NCI-H128 (cell line): ENCODE measurements at regions not wholly inside any gene's neighbourhood (a gene's known extent, or its start where the extent isn't known, plus 50 kb on each side); places are given as distances from the start of the nearest gene placed in this dataset.

ENCODE experiments used
- DNase-seq: peaks from one replicate; lab custom pipeline; 2025; ENCODE audit not compliant: unreplicated experiment; lab: John Stamatoyannopoulos, UW

DNA sequence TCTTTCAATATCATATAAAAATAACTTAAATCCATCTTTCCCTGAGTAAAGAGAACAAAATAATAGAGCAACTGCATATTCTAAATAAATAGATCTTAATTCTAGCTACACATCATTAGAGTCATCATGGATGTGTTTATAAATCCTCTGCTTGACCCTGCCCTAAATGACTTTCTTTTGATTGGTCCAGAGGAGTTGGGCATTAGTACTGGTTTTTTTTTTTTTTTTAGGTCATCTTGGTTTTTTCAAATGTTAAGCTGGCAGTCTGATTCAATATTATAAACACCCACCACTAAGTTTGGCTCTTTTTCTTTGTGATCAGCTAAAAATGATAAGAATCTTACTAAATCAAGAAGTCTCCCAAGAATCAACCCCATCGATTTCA is 504.0 kb upstream of the CBLB start:
- DNase-seq: no peak

DNA sequence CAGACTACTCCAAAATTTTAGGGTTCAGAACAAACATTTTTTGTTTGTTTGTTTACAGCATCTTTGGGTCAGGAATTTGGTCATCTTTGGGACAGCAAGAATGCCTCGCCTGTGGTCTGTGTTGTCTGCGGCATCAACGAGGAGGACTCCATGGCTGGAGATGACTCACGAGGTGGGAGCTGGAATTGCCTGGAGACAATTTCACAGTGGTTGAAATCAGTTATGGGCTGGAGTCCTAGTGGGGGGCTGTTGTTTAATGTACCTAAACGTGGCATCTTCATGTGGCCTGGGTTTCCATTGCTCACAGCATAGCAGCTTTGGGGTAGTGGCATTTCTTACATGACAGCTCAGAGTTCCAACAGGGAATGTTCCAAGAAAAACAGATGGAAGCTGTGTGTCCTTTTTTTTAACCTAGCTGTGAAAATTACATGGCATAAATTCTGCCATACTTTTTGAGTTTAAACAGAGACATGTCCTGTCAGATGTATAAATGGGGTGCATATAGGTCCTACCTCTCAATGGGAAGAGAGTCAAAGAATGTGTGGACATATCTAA is 507.3 kb upstream of the CBLB start:
- DNase-seq: no peak

DNA sequence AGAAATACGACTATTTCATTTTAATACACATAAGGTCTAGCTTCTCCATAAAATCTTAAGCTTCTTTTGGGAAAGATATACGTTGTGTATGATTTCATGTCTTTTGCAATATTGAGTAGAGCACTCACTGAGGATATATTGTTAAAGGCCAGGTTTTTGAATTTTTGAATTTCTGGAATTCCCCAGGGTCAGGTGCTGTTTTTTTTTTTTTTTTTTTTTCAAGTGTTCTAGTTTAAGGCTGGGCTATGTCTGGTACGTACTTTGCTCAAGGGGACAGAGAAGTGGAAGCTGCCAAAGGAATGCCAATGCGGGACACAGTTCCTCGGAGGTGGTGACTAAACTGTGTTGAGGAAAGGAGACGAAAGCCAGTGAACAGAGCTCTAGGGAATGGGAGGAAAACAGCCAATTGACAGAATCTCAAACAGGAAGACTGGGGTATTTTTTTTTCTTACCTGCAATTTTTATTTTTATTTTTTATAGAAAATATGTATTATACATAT is 510.5 kb upstream of the CBLB start:
- DNase-seq: no peak

DNA sequence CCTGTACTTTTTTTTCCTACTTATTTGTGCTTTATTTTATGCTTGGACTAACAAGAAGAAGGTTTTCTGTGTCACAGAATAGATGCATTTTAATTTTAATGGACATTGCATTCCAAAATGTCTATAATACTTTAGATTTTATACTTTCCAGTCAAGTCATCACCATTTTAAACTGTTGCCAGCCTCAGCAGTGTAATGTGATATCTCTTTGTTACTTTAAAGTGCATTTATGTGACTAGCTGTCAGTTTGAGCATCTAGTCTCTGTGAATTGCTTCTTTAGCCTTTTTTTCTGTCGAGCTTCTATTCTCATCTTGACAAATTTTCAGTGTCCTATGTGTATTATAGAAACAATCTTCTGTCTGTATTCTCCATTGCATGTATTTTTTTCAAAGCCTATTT is 511.4 kb upstream of the CBLB start:
- DNase-seq: no peak

DNA sequence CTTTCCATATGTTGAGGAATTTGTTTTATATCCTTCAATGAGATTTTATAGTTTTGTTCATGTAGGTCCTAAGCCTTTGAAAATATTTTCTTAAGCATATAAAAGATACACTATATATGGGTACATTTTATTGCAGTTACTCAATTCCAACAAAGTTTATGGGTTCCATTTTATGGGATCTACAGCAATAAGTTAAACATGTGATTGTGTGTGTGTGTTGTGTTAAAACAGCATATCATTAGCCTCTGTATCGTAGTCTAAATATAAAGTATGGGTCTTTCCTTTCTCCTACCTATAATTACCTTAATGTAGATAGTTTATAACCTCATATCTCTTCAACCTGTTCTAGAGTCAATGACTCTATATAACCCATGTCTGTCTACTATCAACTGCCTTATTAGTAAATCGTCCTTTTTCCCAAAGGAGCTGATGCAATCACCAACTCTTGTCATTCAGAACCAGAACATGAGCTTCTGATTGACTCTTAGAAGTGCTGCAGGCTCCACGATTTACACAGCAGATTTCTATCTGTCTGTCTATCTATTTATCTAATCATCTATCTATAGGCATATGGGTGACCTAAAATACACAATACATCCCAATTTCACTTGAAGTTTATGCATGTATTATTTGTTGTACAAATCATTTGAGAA is 512.6 kb upstream of the CBLB start:
- no peak for DNase-seq

DNA sequence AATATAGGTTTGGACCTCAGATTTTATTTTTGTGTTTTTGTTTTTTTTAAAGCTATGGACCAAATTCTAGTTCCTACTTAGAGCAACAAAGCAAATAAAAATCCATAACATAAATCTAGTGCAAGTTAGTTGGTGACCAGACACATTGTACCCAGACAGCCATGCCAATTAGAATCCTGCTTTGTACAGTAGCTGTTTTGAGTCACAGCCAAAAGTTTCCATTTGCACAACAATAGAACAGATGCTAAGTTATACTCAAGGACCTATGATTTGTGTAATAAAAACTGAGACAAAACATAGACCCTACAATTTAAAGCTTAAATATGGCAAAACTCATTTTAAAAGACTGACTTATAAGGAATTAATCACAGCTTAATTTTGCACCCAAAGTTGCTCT is 513.1 kb upstream of the CBLB start:
- no peak for DNase-seq

DNA sequence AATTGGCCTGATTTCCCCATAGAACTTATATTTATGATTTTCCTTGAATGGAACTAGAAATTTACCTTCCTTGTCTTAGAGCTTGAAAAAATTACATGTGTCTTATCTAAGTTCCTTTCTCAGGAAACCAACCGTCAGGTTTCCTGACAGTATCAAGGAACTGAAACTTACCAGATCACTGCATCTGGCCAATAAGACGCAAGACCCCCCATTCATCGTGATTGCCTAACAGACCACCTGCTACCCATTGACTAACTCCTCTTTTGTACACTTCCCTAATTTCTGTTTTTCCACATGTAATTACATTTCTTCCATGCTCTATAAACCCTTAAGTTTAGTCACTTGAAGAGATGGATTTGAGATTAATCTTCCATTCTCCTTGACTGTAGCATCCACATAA is 517.2 kb upstream of the CBLB start:
- no peak for DNase-seq

DNA sequence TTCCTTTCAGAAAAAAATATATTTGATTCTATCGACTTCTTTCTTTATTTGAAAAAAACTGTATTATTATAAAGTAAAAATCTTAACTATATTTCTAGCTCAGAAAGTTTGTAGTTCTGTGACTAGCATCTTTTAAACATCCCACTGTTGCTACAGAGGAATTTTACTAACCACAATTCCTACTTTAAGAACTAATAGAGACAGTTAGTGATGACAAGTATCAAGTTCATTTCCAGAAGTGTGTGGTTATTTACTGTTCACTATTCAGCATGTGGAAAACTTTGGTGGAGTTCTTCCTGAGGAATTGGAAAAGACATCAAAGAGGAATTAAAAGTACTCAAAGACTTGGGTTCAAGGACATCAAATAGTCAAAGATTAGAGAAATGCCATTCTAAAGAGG is 524.1 kb upstream of the CBLB start:
- DNase-seq: no peak

DNA sequence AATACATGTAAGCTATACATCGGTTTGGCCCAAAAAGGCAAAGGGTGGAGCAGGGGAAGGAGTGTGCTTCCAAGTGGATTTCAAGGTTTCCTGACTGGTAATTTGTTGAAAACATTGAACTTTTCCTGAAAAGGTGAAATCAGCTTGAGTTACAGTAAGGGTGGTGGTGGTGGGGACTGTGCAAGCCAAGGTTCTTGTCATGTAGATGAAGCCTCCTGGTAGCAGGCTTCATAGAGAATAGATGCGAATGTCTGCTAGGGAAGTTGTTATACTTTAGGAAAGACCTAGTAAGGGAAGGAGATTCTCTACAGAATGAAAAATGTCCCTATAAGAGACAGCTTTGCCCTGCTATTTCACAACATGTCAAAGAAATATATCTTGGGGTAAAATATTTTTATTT is 528.2 kb upstream of the CBLB start:
- DNase-seq: no peak

DNA sequence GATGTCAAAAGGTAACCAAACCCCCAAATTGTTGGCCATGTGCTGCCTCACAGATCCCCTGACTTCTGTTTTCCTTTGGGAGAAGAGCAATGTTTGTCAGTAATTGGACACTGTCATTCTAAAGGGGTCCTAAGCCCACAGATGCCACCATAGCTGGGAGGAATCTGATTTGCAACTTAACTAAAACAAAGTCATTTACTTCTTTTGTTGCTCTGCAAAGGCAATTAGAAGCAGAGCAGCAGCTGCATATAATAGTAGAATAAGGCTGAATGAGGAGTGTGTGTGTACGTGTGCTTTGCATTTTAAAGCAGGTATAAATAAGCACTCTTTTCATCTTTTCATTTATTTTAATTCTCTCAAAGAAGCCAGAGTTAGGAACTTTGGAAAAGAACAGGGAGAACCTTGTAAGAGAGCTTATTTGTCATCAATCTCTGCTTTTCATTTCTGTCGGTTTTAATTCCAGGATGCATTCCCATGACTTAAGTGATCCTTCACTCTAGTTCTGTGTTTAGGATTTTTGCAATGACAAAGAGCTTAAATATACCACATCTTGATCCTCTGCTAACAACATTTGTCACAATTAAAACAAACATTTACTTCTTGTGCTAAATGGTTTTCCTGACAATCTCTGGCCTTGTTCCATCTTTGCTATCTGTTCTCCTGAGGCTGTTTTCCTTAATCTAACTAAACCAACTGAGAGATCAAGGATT is 530.2 kb upstream of the CBLB start:
- no peak for DNase-seq

DNA sequence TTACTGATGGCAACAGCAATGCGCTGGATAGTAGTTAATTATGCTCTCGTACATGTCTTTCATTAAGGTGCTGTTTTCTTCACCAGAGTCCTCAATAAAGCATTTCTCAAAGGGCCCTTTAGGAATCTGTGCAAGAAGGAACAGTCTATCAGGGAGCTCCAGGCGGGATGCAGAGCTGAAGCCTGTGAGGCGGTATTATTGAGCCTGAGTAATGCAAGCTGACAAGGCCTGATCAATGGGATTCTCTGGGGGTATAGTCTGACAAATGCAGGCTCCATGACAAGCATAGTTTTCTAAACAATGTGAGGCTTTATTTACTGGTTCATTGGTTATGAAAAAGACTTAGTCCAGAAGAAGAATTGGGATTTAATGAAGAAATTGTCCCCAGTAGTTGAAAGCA is 530.9 kb upstream of the CBLB start:
- DNase-seq: no peak

DNA sequence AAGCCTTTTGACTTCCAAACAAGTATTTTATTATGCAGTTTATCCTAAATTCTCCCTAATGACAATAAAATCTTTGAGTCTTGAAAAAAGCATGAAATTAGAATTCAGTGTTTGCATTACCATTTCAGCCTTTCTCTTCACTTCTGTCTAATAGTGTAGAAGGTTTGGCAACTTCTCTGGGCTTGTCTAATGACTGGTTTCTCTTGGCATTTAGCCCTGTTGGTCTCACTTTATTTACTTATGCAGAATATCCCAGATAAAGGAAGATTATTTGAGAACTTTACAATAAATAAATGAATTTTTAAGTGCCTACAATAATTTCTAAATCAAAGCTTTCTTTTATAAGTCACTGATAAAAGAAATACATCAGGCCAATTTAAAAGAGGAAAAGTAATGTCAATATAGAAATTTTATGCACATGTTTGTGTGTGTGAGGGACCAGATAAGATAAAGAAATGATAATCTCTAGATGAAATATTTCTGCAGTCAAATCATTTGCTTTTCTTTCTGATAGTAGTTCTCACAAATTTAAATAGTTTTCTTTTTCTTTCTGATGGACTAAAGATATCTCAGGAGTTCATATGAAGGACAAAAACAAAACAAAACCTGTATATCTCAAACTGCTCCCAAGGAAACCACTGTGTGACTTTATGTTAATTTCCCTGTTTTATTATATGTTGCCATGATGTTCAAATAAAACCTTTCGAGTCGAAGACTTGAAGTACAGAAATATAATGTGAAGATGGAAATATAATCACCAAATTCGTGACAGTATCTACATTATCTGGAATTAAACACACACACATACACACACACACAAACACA is 533.1 kb upstream of the CBLB start:
- no peak for DNase-seq

DNA sequence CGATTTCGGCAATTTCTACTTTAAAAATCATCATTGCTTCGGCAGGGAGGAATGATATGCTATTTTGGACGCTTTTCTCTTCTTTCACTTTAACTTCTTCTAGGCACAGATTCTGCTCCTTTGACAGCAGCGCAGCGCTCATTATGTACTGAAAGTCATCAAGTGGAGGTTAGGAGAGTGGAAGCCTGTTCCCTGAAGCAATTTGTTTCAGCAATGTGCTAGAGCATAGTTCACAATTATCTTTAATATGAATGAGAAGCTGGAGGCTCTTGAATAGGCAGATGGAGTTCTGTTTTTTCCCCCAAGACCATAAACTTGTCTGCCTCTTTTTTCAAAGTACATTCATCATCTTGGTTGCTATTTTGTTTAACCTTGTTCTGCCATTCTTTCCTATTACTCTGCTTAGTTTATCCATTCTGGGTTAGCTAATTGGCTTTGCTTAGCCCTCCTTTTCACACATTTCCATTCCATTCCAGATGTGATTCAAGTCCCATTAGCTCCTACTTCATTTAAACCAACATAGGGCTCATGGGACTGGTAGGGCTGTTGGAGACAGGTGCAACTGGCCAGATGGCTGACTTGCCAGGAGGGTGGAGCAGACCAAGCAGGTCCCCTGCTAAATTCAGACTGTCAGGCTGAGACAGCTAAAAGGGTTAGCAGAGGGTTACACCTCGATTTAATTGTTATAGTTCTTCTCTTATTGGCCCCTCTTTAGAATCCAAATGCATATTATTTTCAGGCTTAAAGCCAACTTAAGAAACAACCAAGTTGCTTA is 534.7 kb upstream of the CBLB start:
- DNase-seq: no peak

DNA sequence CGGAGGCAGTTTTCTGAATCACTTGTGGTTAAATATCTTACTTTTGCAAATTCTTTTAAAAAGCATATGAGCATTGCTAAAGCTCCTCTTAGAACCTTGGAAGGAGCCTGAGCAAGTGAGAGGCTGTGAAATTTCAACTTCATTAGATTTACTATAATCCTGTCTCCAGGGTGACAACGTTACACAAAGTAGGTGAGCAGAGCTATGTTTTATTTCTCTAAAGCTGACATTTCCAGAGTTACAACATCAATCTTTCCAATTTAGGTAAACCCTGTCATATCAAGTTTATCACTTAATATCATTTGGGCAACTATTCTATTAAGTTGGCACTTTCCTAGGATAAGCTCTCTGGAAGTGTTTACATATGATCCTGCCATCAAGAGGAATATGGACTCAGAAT is 544.9 kb upstream of the CBLB start:
- no peak for DNase-seq

DNA sequence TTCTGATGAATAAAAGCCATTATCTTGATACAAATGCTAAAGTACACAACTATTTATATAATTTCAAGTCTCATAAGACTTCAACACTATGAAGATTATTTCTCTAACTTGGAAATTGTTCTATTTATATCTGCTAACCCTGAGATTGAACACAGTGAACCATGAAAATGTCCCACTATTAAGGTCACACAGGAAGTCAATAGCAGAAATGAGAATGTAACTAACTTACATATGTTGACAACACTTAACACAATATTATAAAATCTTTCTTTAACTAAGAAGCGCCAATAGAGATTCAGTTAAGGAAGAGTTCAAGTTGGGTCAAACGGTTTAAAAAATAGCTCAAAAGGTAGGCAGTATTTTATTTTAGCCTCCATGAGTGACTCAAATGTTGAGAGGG is 551.8 kb upstream of the CBLB start:
- DNase-seq: no peak

DNA sequence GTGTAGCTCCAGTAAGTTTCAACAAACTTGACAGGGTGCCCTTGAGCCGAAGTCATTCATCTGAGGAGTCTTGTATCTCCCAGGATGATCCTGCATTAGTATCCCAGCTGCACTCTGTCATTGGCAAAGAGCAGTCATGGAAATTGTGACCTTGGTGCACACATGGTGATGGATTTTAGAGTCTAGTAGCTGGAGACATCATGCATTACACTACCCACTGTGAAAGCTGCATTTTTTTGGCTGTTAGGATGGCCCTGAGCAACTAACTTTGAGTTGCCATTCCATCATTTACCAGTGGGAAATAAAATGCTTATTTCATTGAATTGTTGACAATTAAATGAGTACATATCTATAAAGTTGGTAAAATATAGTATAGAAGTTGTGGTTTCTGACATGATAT is 552.6 kb upstream of the CBLB start:
- DNase-seq: no peak

DNA sequence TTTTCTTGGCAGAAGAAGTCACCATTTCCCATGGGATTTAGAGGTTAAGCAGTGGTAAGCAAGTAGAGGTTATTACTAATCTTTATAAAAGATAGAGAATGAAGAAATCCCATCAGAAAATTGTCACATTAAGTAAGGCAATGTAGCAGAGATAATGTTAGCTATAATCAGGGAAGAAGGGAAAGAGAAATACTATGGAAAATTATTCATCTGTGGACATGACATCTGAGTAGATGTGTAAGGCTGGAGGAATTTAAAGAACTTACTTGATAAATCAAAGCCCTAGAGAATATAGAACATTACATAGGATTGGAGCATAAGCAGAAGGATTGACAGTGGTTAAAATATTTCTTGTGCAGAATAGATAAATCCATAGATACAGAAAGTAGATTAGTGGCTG is 553.1 kb upstream of the CBLB start:
- no peak for DNase-seq

DNA sequence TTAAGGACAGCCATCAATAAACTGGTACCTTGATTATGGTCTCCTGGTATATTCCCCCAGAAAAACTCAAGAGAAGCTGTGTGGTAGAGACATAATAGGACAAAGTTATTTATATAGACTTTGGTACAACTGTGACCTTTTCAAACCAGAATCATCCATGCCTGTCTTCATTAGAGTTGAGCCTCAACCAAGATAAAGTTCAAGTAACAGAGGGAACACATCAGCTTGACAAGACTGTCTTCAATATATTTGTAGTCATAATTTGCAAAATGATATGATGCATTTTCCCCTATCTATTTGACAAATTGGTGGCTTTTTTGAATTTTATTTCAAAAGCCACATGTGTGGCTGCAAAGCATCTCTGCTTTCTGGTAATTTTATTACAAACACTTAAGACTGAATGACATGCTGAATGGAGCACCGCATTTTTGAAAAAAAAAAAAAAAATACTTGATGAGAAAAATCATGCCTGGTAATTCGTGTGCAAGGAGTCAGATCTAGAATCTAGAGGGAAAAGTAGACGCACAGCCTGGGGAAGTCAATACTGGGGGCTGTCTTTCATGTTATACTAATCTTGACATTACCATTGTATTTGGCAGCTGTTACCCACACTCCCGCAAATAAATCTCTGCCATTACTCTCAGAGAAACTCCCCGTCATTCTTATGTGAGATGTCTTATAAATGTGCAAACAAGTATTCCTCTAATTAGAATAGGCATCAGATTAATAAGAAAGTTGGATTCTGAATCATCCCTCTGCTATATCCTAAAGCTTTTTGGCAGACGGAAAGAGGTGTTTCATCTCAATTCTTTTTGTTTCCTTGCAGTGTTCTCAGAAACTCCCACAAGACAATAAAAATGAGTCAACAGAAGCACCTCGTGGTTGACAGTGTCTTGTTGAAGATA is 554.8 kb upstream of the CBLB start:
- no peak for DNase-seq

DNA sequence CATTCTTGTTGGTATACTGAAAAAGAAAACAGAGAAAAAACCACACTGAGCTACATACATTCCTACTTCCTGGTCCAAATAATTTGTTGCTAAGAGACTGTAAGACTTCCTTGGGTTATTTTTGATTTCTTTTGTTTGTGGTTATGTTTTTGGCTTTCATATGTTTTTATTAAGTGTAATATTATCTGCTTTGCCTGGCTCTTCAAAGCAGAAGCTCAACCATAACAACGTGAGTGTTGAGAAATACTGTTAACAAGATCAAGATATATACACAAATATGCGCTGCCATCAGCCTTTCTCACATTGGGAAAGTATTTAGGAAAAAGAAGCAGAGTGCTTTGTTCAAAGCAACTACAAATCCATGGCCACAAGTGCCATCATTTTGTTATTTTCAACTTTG is 556.2 kb upstream of the CBLB start:
- no peak for DNase-seq

DNA sequence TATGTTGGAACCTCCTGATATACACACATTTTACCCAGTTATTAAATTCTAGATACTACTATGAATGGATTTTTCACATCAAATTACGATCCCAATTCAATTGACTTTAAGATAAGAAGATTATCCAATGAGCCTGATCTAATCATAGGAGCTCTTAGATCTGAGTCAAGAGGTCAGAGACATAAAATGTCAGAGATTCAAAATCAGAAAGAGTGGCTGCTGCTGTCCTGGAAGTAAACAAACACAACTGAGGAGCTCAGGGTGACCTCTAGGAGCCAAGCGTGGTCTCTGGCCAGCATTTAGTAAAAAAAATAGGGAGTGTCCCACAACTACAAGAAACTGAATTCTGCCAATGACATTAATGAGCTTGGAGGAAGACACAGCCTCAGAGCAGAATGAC is 557.1 kb upstream of the CBLB start:
- no peak for DNase-seq
